IMR-90 (cell line): ENCODE measurements at regions not wholly inside any gene's neighbourhood (a gene's known extent, or its start where the extent isn't known, plus 50 kb on each side); places are given as distances from the start of the nearest gene placed in this dataset.

Experiments used
- ATAC-seq: fragments of 200-7000 bp; cut with Tn5 transposase; 2 replicates; pipeline ENCODE4 v1.9.1; 2020; ENCODE audit warnings: low read depth, mild to moderate bottlenecking, moderate library complexity
- BruUV-seq: library from RNA; stranded (reverse); fragments of 400-500 nt; replicated peaks from 2 replicates; lab custom pipeline; 2021; lab: Mats Ljungman, UMichigan
- CTCF ChIA-PET: fragments of 300-600 bp; formaldehyde crosslinking; extraction: SDS; loops from one replicate; lab custom pipeline; 2021; ENCODE audit warnings: antibody characterized with exemption; lab: Yijun Ruan, JAX
- POLR2A ChIA-PET: fragments of 300-600 bp; sonication (Branson Sonifier 250); formaldehyde crosslinking; loops from one replicate; lab custom pipeline; 2022; ENCODE audit warnings: antibody characterized with exemption; ENCODE audit not compliant: unreplicated experiment; lab: Charles Lee
- DNase-seq: peaks from one replicate; pipeline ENCODE4 v3.0.0; 2013
- H2AFZ ChIP-seq: replicated peaks from 2 replicates; pipeline ENCODE3; 2013; ENCODE audit warnings: low read length, mild to moderate bottlenecking; ENCODE audit not compliant: poor library complexity
- H2AK5ac ChIP-seq: 2 replicates; pipeline ENCODE4 v1.6.1; 2013; ENCODE audit warnings: low read depth, low read length, inconsistent platforms
- H2AK9ac ChIP-seq: replicated peaks from 2 replicates; pipeline ENCODE3; 2013; ENCODE audit warnings: mild to moderate bottlenecking, low read depth, low read length, moderate library complexity; ENCODE audit not compliant: poor library complexity
- H2BK120ac ChIP-seq: 2 replicates; pipeline ENCODE4 v1.6.1; 2013; ENCODE audit warnings: low read depth, low read length, inconsistent platforms
- H2BK15ac ChIP-seq: 3 replicates; pipeline ENCODE4 v1.6.1; 2013; ENCODE audit warnings: low read depth, low read length, inconsistent platforms
- H2BK20ac ChIP-seq: 2 replicates; pipeline ENCODE4 v1.6.1; 2013; ENCODE audit warnings: low read depth, mild to moderate bottlenecking, inconsistent platforms, low read length, moderate library complexity
- H2BK5ac ChIP-seq: 2 replicates; pipeline ENCODE4 v1.6.1; 2013; ENCODE audit warnings: mild to moderate bottlenecking, low read depth, low read length, inconsistent platforms; ENCODE audit not compliant: poor library complexity, severe bottlenecking
- H3K14ac ChIP-seq: replicated peaks from 2 replicates; pipeline ENCODE4 v1.6.1; 2013; ENCODE audit warnings: low read depth, low read length, inconsistent platforms
- H3K18ac ChIP-seq: 2 replicates; pipeline ENCODE4 v1.6.1; 2013; ENCODE audit warnings: low read depth, low read length, control low read depth
- H3K23ac ChIP-seq: 2 replicates; pipeline ENCODE4 v1.6.1; 2013; ENCODE audit warnings: low read depth, low read length, inconsistent platforms
- H3K27ac ChIP-seq: 2 replicates; pipeline ENCODE4 v1.5.1; 2013; ENCODE audit warnings: mild to moderate bottlenecking, control low read depth, low read length; ENCODE audit not compliant: insufficient read depth
- H3K27me3 ChIP-seq: 2 replicates; pipeline ENCODE4 v1.6.1; 2013; ENCODE audit warnings: low read length; ENCODE audit not compliant: control insufficient read depth, insufficient read depth
- H3K36me3 ChIP-seq: 2 replicates; pipeline ENCODE4 v1.6.1; 2013; ENCODE audit warnings: low read length, mixed read lengths; ENCODE audit not compliant: control insufficient read depth, insufficient read depth
- H3K4ac ChIP-seq: 2 replicates; pipeline ENCODE4 v1.6.1; 2013; ENCODE audit warnings: low read depth, low read length, inconsistent platforms
- H3K4me1 ChIP-seq: 2 replicates; pipeline ENCODE4 v1.6.1; 2013; ENCODE audit warnings: low read length, mixed read lengths; ENCODE audit not compliant: control insufficient read depth, insufficient read depth
- H3K4me2 ChIP-seq: 2 replicates; pipeline ENCODE4 v1.6.1; 2013; ENCODE audit warnings: low read depth, mild to moderate bottlenecking, control low read depth, low read length, moderate library complexity
- H3K4me3 ChIP-seq: 2 replicates; pipeline ENCODE4 v1.5.1; 2013; ENCODE audit warnings: low read depth, mild to moderate bottlenecking, control low read depth, low read length, moderate library complexity; ENCODE audit not compliant: insufficient read depth
- H3K56ac ChIP-seq: 2 replicates; pipeline ENCODE4 v1.6.1; 2013; ENCODE audit warnings: low read length, inconsistent platforms; ENCODE audit not compliant: insufficient read depth; ENCODE audit errors: extremely low read depth
- H3K79me1 ChIP-seq, 2 experiments: 2 replicates each; pipeline ENCODE4 v1.6.1; 2013; ENCODE audit warnings: low read length in 2 of 2, inconsistent platforms in 1 of 2, low read depth in 1 of 2
- H3K9ac ChIP-seq: 2 replicates; pipeline ENCODE4 v1.6.1; 2013; ENCODE audit warnings: low read depth, low read length, control low read depth
- H3K9me1 ChIP-seq: 2 replicates; pipeline ENCODE4 v1.6.1; 2013; ENCODE audit warnings: low read length, inconsistent platforms; ENCODE audit not compliant: insufficient read depth
- H3K9me3 ChIP-seq: 2 replicates; pipeline ENCODE4 v1.6.1; 2013; ENCODE audit warnings: low read length; ENCODE audit not compliant: control insufficient read depth, insufficient read depth
- H4K20me1 ChIP-seq: 2 replicates; pipeline ENCODE4 v1.6.1; 2013; ENCODE audit warnings: low read length, inconsistent platforms; ENCODE audit not compliant: insufficient read depth
- H4K5ac ChIP-seq: 2 replicates; pipeline ENCODE4 v1.6.1; 2013; ENCODE audit warnings: mild to moderate bottlenecking, low read depth, low read length, control low read depth
- H4K8ac ChIP-seq, 2 experiments: 2 replicates each; pipeline ENCODE4 v1.6.1; 2013; ENCODE audit warnings: low read depth in 2 of 2, low read length in 2 of 2, control low read depth in 1 of 2, inconsistent platforms in 1 of 2
- H4K91ac ChIP-seq: 2 replicates; pipeline ENCODE4 v1.6.1; 2013; ENCODE audit warnings: low read depth, low read length, inconsistent platforms; ENCODE audit not compliant: insufficient read depth
- BHLHE40 ChIP-seq: fragments of 150-350 bp; IDR thresholded peaks from 2 replicates; pipeline ENCODE4 v1.6.1; 2016; ENCODE audit warnings: mild to moderate bottlenecking, low read depth, low read length
- CEBPB ChIP-seq: IDR thresholded peaks from 2 replicates; pipeline ENCODE4 v1.6.1; 2012; ENCODE audit warnings: low read depth, low read length, improper control_type of control experiment
- CHD1 ChIP-seq: IDR thresholded peaks from 2 replicates; pipeline ENCODE4 v1.6.1; 2012; ENCODE audit warnings: low read depth, low read length, improper control_type of control experiment
- CTCF ChIP-seq: conservative IDR thresholded peaks from 2 replicates; pipeline ENCODE4 v1.5.1; 2012; ENCODE audit warnings: mild to moderate bottlenecking, low read depth, low read length, improper control_type of control experiment
- FOS ChIP-seq: fragments of 150-350 bp; IDR thresholded peaks from 2 replicates; pipeline ENCODE4 v1.6.1; 2016; ENCODE audit warnings: low read depth, low read length
- MAZ ChIP-seq: IDR thresholded peaks from 2 replicates; pipeline ENCODE4 v1.6.1; 2012; ENCODE audit warnings: low read depth, mild to moderate bottlenecking, low read length, improper control_type of control experiment, moderate library complexity, borderline replicate concordance
- MXI1 ChIP-seq: IDR thresholded peaks from 2 replicates; pipeline ENCODE4 v1.6.1; 2012; ENCODE audit warnings: low read depth, mild to moderate bottlenecking, low read length, moderate library complexity, borderline replicate concordance
- NFE2L2 ChIP-seq: fragments of 150-350 bp; IDR thresholded peaks from 2 replicates; pipeline ENCODE4 v1.6.1; 2016; ENCODE audit warnings: low read depth, mild to moderate bottlenecking, low read length
- POLR2A ChIP-seq: IDR thresholded peaks from 2 replicates; pipeline ENCODE4 v1.6.1; 2012; ENCODE audit warnings: mild to moderate bottlenecking, low read depth, low read length
- RAD21 ChIP-seq: IDR thresholded peaks from 2 replicates; pipeline ENCODE4 v1.6.1; 2012; ENCODE audit warnings: low read length, improper control_type of control experiment
- RCOR1 ChIP-seq: IDR thresholded peaks from 2 replicates; pipeline ENCODE4 v1.6.1; 2012; ENCODE audit warnings: mild to moderate bottlenecking, low read length, improper control_type of control experiment; ENCODE audit not compliant: insufficient replicate concordance
- RFX5 ChIP-seq: IDR thresholded peaks from 2 replicates; pipeline ENCODE4 v1.8.0; 2012; ENCODE audit warnings: low read depth, mild to moderate bottlenecking, low read length, moderate library complexity
- SMC3 ChIP-seq: fragments of 150-350 bp; IDR thresholded peaks from 2 replicates; pipeline ENCODE4 v1.6.1; 2016; ENCODE audit warnings: low read depth, mild to moderate bottlenecking, antibody characterized with exemption, low read length, moderate library complexity
- WGBS, 2 experiments: methylation state at CpG; one replicate each; pipeline versions ENCODE4 v1.1.5 to v1.1.7; 2013; ENCODE audit warnings: missing lambda C conversion rate in 2 of 2; ENCODE audit not compliant: insufficient read length in 1 of 2; ENCODE audit errors: extremely low coverage in 2 of 2; 5-methylcytosine and 5-hydroxymethylcytosine counted together
- dilution Hi-C: fragments of 300-500 bp; cut with HindIII; formaldehyde crosslinking; loops from one replicate; pipeline ENCODE4 v1.14.3; 2018; ENCODE audit warnings: low sequenced_read_pairs; ENCODE audit not compliant: unreplicated experiment
- in situ Hi-C: fragments of 300-500 bp; cut with MboI; formaldehyde crosslinking; loops from 3 replicates; pipeline ENCODE4 v1.14.3; 2019; ENCODE audit warnings: low sequenced_read_pairs, inconsistent platforms, mixed read lengths
- intact Hi-C: fragments of 100-400 bp; cut with micrococcal nuclease; formaldehyde crosslinking; loops from 2 replicates; pipeline ENCODE4 v1.10.0; 2022
- TF ChIP-seq, protein P1 (sequence below): fragments of 150-350 bp; IDR thresholded peaks from 2 replicates; pipeline ENCODE4 v1.6.1; 2016; ENCODE audit warnings: low read depth, mild to moderate bottlenecking, low read length, moderate library complexity, borderline replicate concordance

DNA sequence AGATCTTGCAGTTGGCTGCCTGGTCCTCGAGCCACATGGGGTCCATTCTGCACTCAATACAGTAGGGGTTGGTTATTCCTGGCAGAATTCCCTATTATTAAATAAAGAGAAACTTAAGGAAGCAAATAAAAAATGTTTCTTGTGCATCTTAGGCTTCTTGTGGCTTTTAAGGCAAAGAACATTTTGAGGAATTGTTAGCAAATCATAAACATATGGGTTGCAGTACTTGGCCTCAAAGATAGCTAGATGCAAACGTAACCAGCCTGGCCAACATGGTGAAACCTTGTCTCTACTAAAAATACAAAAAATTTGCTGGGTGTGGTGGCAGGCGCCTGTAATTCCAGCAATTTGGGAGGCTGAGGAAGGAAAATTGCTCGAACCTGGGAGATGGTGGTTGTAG is 50.8 kb upstream of the KCNA5 start:
- no peak overlapping the region for H3K4me3 ChIP-seq
- H3K14ac ChIP-seq = no peak overlapping the region
- DNase-seq (no peak), ATAC-seq (no peak)
- CTCF ChIA-PET = interaction anchor here (1.3 kb wide), 1 partner anchor 135 kb away, joined by 4 read pairs; no protein-coding TSS in a partner anchor
- H3K23ac ChIP-seq = no peak overlapping the region
- no peak overlapping the region for H2AK9ac ChIP-seq
- no peaks in the 10 kb centered on the region for H3K79me1 ChIP-seq
- H2BK15ac ChIP-seq = no peak overlapping the region
- no peaks in the 10 kb centered on the region for H3K4me1 ChIP-seq
- in situ Hi-C loops (no loop called here), intact Hi-C loops (no loop called here), dilution Hi-C loops (no loop called here)
- H2BK20ac ChIP-seq = no peak overlapping the region
- H3K9me3 ChIP-seq = no peaks in the 10 kb centered on the region
- H3K27ac ChIP-seq = no peak overlapping the region
- H4K91ac ChIP-seq = no peak overlapping the region
- no CpG with 5 or more reads among the region's 4 CpGs for WGBS, 2 experiments
- H2BK120ac ChIP-seq = no peak overlapping the region
- H3K9me1 ChIP-seq = no peaks in the 10 kb centered on the region
- H3K9ac ChIP-seq = no peak overlapping the region
- no peak overlapping the region for H2BK5ac ChIP-seq
- TF ChIP-seq NFE2L2 (no peak), CTCF (no peak), MAZ (no peak), FOS (no peak), CEBPB (no peak), POLR2A (no peak), RCOR1 (no peak), MXI1 (no peak), BHLHE40 (no peak), SMC3 (no peak), RAD21 (no peak), CHD1 (no peak), RFX5 (no peak)
- TF ChIP-seq, protein P1, sequence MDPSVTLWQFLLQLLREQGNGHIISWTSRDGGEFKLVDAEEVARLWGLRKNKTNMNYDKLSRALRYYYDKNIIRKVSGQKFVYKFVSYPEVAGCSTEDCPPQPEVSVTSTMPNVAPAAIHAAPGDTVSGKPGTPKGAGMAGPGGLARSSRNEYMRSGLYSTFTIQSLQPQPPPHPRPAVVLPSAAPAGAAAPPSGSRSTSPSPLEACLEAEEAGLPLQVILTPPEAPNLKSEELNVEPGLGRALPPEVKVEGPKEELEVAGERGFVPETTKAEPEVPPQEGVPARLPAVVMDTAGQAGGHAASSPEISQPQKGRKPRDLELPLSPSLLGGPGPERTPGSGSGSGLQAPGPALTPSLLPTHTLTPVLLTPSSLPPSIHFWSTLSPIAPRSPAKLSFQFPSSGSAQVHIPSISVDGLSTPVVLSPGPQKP = no peak
- POLR2A ChIA-PET = no interaction called here
- no peak overlapping the region for H2AFZ ChIP-seq
- no peak overlapping the region for H4K5ac ChIP-seq
- H3K18ac ChIP-seq = no peak overlapping the region
- no TSS peak for BruUV-seq
- no peaks in the 10 kb centered on the region for H4K20me1 ChIP-seq
- H2AK5ac ChIP-seq = no peak overlapping the region
- no peaks in the 10 kb centered on the region for H3K36me3 ChIP-seq
- no peak overlapping the region for H3K56ac ChIP-seq
- peaks cover 29% of the 10 kb centered on the region for H3K27me3 ChIP-seq
- no peak overlapping the region for H3K4ac ChIP-seq
- H3K4me2 ChIP-seq = no peak overlapping the region
- H4K8ac ChIP-seq = no peak overlapping the region
